HCT116 (cell line): ENCODE measurements at regions not wholly inside any gene's neighbourhood (a gene's known extent, or its start where the extent isn't known, plus 50 kb on each side); places are given as distances from the start of the nearest gene placed in this dataset.

Experiments used
- ATAC-seq: fragments of 200-7000 bp; cut with Tn5 transposase; 2 replicates; pipeline ENCODE4 v1.9.1; 2020; ENCODE audit warnings: mild to moderate bottlenecking, moderate library complexity
- BruUV-seq: library from RNA; stranded (reverse); fragments of 400-500 nt; replicated peaks from 2 replicates; lab custom pipeline; 2021; lab: Mats Ljungman, UMichigan
- CTCF ChIA-PET: fragments of 300-600 bp; sonication (Branson Sonifier 250); formaldehyde crosslinking; loops from one replicate; lab custom pipeline; 2021; ENCODE audit warnings: antibody characterized with exemption; lab: Charles Lee
- POLR2A ChIA-PET: fragments of 300-600, 350-600 bp; sonication (Branson Sonifier 250); formaldehyde crosslinking; loops from one replicate; lab custom pipeline; 2021; ENCODE audit warnings: antibody characterized with exemption; lab: Charles Lee
- RAD21 ChIA-PET, 2 experiments: fragments of 300-600 bp; sonication (Branson Sonifier 250); formaldehyde crosslinking; loops; one replicate each; lab custom pipeline; 2023; ENCODE audit warnings: low total read pairs in 2 of 2; ENCODE audit not compliant: uncharacterized antibody in 2 of 2, unreplicated experiment in 2 of 2, low non-redundant PET in 1 of 2; lab: Charles Lee
- DNase-seq: peaks from one replicate; pipeline ENCODE4 v3.0.0-alpha.2; 2010; ENCODE audit warnings: low read depth, low spot score
- H2AFZ ChIP-seq: fragments of 200-600 bp; shearing (Covaris generic), sonication (generic); 2 replicates; pipeline ENCODE4 v1.6.1; 2017; ENCODE audit warnings: low read depth, mixed run types, mixed read lengths, antibody characterized with exemption, low read length; ENCODE audit not compliant: poor library complexity, severe bottlenecking
- H3K27ac ChIP-seq: 2 replicates; pipeline ENCODE4 v1.5.1; 2012; ENCODE audit warnings: low read depth, low read length
- H3K27me3 ChIP-seq: fragments of 200-600 bp; sonication (generic); 2 replicates; pipeline ENCODE4 v1.6.1; 2016; ENCODE audit warnings: mixed run types, low read length, mixed read lengths; ENCODE audit not compliant: insufficient read depth
- H3K36me3 ChIP-seq, 2 experiments: fragments of 200-500 bp in 1 of 2; fragments of 200-600 bp in 1 of 2; sonication (Bioruptor generic) in 1 of 2; sonication (generic) in 1 of 2; 2 replicates each; pipeline versions ENCODE4 v1.5.1 to v1.6.1; 2014 to 2016; ENCODE audit warnings: low read length in 2 of 2, inconsistent platforms in 1 of 2, mixed read lengths in 1 of 2, mixed run types in 1 of 2; ENCODE audit not compliant: insufficient read depth in 2 of 2, control insufficient read depth in 1 of 2
- H3K4me1 ChIP-seq, 2 experiments: fragments of 200-600 bp in 1 of 2; sonication (generic) in 1 of 2; 2 replicates each; pipeline versions ENCODE4 v1.5.1 to v1.6.1; 2012 to 2017; ENCODE audit warnings: low read length in 2 of 2, inconsistent platforms in 1 of 2, mild to moderate bottlenecking in 1 of 2, mixed read lengths in 1 of 2, mixed run types in 1 of 2, moderate library complexity in 1 of 2; ENCODE audit not compliant: insufficient read depth in 2 of 2, control insufficient read depth in 1 of 2
- H3K4me2 ChIP-seq: fragments of 200-600 bp; sonication (generic); 2 replicates; pipeline ENCODE4 v1.6.1; 2017; ENCODE audit warnings: mixed run types, low read length, mixed read lengths
- H3K4me3 ChIP-seq, 2 experiments: fragments of 200-600 bp in 1 of 2; sonication (generic) in 1 of 2; replicated peaks in 1 of 2; 2 replicates each; pipeline ENCODE4 v1.5.1; 2011 to 2016; ENCODE audit warnings: low read length in 2 of 2, control low read depth in 1 of 2, low read depth in 1 of 2, mild to moderate bottlenecking in 1 of 2, mixed read lengths in 1 of 2, mixed run types in 1 of 2
- H3K79me2 ChIP-seq: fragments of 200-600 bp; sonication (generic); 2 replicates; pipeline ENCODE4 v1.6.1; 2017; ENCODE audit warnings: mild to moderate bottlenecking, mixed run types, low read length, moderate library complexity, mixed read lengths; ENCODE audit not compliant: insufficient read depth
- H3K9ac ChIP-seq: fragments of 200-600 bp; sonication (generic); 2 replicates; pipeline ENCODE4 v1.6.1; 2016; ENCODE audit warnings: low read length, mixed read lengths
- H3K9me2 ChIP-seq: fragments of 200-600 bp; sonication (generic), shearing (Covaris generic); 2 replicates; pipeline ENCODE4 v1.6.1; 2017; ENCODE audit warnings: mixed run types, mild to moderate bottlenecking, moderate library complexity; ENCODE audit not compliant: insufficient read depth
- H3K9me3 ChIP-seq, 2 experiments: fragments of 200-500 bp in 1 of 2; fragments of 200-600 bp in 1 of 2; sonication (Bioruptor generic) in 1 of 2; sonication (generic) in 1 of 2; 2 replicates each; pipeline ENCODE4 v1.6.1; 2014 to 2017; ENCODE audit warnings: low read length in 2 of 2, mixed read lengths in 2 of 2, inconsistent platforms in 1 of 2, low read depth in 1 of 2, mild to moderate bottlenecking in 1 of 2, mixed run types in 1 of 2, moderate library complexity in 1 of 2; ENCODE audit not compliant: control insufficient read depth in 1 of 2, insufficient read depth in 1 of 2
- H4K20me1 ChIP-seq: fragments of 200-600 bp; sonication (generic), shearing (Covaris generic); 2 replicates; pipeline ENCODE4 v1.6.1; 2017; ENCODE audit warnings: mixed run types, mild to moderate bottlenecking, moderate library complexity; ENCODE audit not compliant: insufficient read depth
- CBX3 ChIP-seq: IDR thresholded peaks from 2 replicates; pipeline ENCODE4 v1.6.1; 2012; ENCODE audit warnings: low read depth
- CEBPB ChIP-seq: IDR thresholded peaks from 2 replicates; pipeline ENCODE4 v1.6.1; 2012; ENCODE audit warnings: low read depth
- EZH2 ChIP-seq: fragments of 200-600 bp; sonication (generic); IDR thresholded peaks from 2 replicates; pipeline ENCODE4 v1.6.1; 2017; ENCODE audit warnings: antibody characterized with exemption, mixed run types
- JUND ChIP-seq: IDR thresholded peaks from 2 replicates; pipeline ENCODE4 v1.6.1; 2012
- POLR2AphosphoS5 ChIP-seq: IDR thresholded peaks from 2 replicates; pipeline ENCODE4 v1.6.1; 2011; ENCODE audit warnings: mild to moderate bottlenecking, low read depth, low read length, moderate library complexity
- SRF ChIP-seq: IDR thresholded peaks from 2 replicates; pipeline ENCODE4 v1.6.1; 2012; ENCODE audit warnings: low read depth
- ZFX ChIP-seq: fragments of 450-650 bp; IDR thresholded peaks from 2 replicates; pipeline ENCODE4 v1.6.1; 2017
- ZNF274 ChIP-seq: fragments of 200-500 bp; sonication (Bioruptor generic); IDR thresholded peaks from 2 replicates; pipeline ENCODE4 v1.6.1; 2014; ENCODE audit warnings: mild to moderate bottlenecking, low read depth, low read length, inconsistent platforms
- intact Hi-C: fragments of 100-400 bp; cut with micrococcal nuclease; formaldehyde crosslinking; loops from 2 replicates; pipeline ENCODE4 v1.10.0; 2022
- TF ChIP-seq, protein P1 (sequence below): IDR thresholded peaks from 2 replicates; pipeline ENCODE4 v1.6.1; 2012

DNA sequence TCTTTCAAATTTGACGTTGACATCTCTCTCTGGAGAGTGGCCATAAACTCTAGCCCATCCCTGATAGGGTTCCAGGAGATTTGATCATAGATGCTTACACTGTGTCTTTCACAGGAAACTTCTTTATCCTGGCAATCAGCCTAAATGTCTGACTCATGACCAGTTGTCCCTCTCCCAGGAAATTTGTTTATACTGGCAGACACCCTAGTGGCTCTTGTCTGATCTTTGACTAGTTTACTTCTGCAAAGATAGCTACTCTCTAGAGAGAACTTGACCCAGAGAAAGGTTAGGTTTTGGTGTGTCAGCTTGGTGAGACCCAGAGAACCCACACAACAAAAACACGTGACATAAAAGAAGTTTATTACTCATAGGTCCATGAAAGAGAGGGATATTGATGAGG lies 509.8 kb downstream of the CENPC start:
- no peak for DNase-seq
- POLR2A ChIA-PET = no interaction called here
- no peaks in the 10 kb centered on the region for H4K20me1 ChIP-seq
- H3K4me3 ChIP-seq = no peak overlapping the region
- H3K36me3 ChIP-seq = no peaks in the 10 kb centered on the region
- H2AFZ ChIP-seq = no peak overlapping the region
- H3K9ac ChIP-seq = no peak overlapping the region
- no peak for TF ChIP-seq EZH2
- no peak for TF ChIP-seq CEBPB
- no peak for TF ChIP-seq ZFX
- TF ChIP-seq, protein P1, sequence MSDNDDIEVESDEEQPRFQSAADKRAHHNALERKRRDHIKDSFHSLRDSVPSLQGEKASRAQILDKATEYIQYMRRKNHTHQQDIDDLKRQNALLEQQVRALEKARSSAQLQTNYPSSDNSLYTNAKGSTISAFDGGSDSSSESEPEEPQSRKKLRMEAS = no peak
- no peaks in the 10 kb centered on the region for H3K9me2 ChIP-seq
- H3K27ac ChIP-seq = no peak overlapping the region
- RAD21 ChIA-PET = no interaction called here
- CTCF ChIA-PET = no interaction called here
- H3K4me1 ChIP-seq = no peaks in the 10 kb centered on the region
- H3K79me2 ChIP-seq = no peaks in the 10 kb centered on the region
- no TSS peak for BruUV-seq
- peaks cover 5 to 21% of the 10 kb centered on the region in 2 experiments; a peak in 3 of 4 replicates for H3K9me3 ChIP-seq
- intact Hi-C loops = no loop called here
- no peak overlapping the region for H3K4me2 ChIP-seq
- no peak for ATAC-seq
- no peaks in the 10 kb centered on the region for H3K27me3 ChIP-seq

GRCh38 chr4:67030636-67031035 lies 514.7 kb downstream of the CENPC start:
- H3K4me3 ChIP-seq = no peak overlapping the region
- no peak for DNase-seq
- ChIA-PET RAD21 (no interaction called here), CTCF (no interaction called here)
- H3K27ac ChIP-seq = no peak overlapping the region
- intact Hi-C loops = no loop called here
- no peak for TF ChIP-seq CBX3
- no peak for TF ChIP-seq SRF
- no peak for TF ChIP-seq POLR2AphosphoS5
- no peak for TF ChIP-seq ZNF274
- TF ChIP-seq JUND = no peak
- TF ChIP-seq, all 23 proteins: peak for 0
- Histone ChIP-seq H3K9ac (no peak overlapping the region), H3K27me3 (no peaks in the 10 kb centered on the region), H3K9me2 (no peaks in the 10 kb centered on the region), H2AFZ (no peak overlapping the region), H3K79me2 (no peaks in the 10 kb centered on the region), H3K4me1 (no peaks in the 10 kb centered on the region), H4K20me1 (no peaks in the 10 kb centered on the region), H3K36me3 (no peaks in the 10 kb centered on the region), H3K9me3 (peaks cover 0 to 22% of the 10 kb centered on the region in 2 experiments; a peak in 2 of 4 replicates), H3K4me2 (no peak overlapping the region)
- no TSS peak for BruUV-seq
- no peak for ATAC-seq
- POLR2A ChIA-PET = no interaction called here
